Ascending aorta (tissue), 2 donors: ENCODE measurements at regions not wholly inside any gene's neighbourhood (a gene's known extent, or its start where the extent isn't known, plus 50 kb on each side); places are given as distances from the start of the nearest gene placed in this dataset.
"Not testable (repeated sequence)": the region's sequence is repeated elsewhere in the genome, so short reads cannot be mapped to it uniquely, and the experiment has no call there.

Experiments used
- DNase-seq, 2 donors: peaks; one replicate each; pipeline ENCODE4 v3.0.0-alpha.2; 2019; ENCODE audit warnings: low spot score in 2 of 2
- H3K27ac ChIP-seq, 2 donors: fragments of 200-600 bp; sonication (generic); one replicate each; pipeline ENCODE4 v1.5.1; 2016 to 2017; ENCODE audit warnings: mild to moderate bottlenecking in 1 of 2
- H3K27me3 ChIP-seq: fragments of 200-600 bp; sonication (generic); one replicate; pipeline ENCODE4 v1.5.1; 2017
- H3K36me3 ChIP-seq, 2 donors: fragments of 200-600 bp; sonication (generic); one replicate each; pipeline ENCODE4 v1.5.1; 2016
- H3K4me1 ChIP-seq, 2 donors: fragments of 200-600 bp; sonication (generic); one replicate each; pipeline ENCODE4 v1.5.1; 2016 to 2017; ENCODE audit warnings: mild to moderate bottlenecking in 1 of 2
- H3K4me3 ChIP-seq, 2 donors: fragments of 200-600 bp; sonication (generic); one replicate each; pipeline ENCODE4 v1.5.1; 2016 to 2017; ENCODE audit warnings: mild to moderate bottlenecking in 1 of 2
- H3K9me3 ChIP-seq, 2 donors: fragments of 200-600 bp; sonication (generic); one replicate each; pipeline ENCODE4 v1.5.1; 2016
- intact Hi-C: fragments of 100-400 bp; cut with DNase I; formaldehyde crosslinking; loops from one replicate; pipeline ENCODE4 v1.15.1; 2023
- TF ChIP-seq, protein P1 (sequence below), 3 experiments: fragments of 200-600 bp in 2 of 3; fragments of 450-650 bp in 1 of 3; sonication (generic) in 2 of 3; IDR thresholded peaks; one replicate each; pipeline ENCODE4 v1.5.1; 2016 to 2019; ENCODE audit warnings: antibody characterized with exemption in 3 of 3, mild to moderate bottlenecking in 1 of 3, moderate library complexity in 1 of 3

DNA sequence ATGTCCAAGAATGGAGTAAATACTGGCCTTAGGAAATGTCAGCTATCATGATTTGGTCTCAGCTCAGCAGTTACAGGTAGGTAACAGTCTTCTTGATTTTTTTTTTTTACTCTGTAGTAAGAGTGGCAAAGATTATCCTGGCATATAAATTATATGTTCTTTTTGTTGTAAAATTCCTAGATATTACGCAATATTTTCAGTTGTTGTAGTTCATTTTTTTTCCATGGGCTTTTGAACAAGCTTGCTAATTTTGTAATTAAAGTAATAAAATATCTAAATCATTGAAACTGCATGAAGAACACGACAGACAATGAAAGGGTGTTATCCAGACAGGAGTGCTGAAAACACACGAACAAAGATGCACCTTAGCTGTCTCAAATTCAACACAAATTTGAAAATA is 249.4 kb downstream of the PRDM9 start:
- Histone ChIP-seq H3K27me3 (no peaks in the 10 kb centered on the region), H3K9me3 (no peaks in the 10 kb centered on the region), H3K27ac (no peak overlapping the region), H3K4me1 (no peaks in the 10 kb centered on the region), H3K36me3 (no peaks in the 10 kb centered on the region), H3K4me3 (no peak overlapping the region)
- intact Hi-C loops: no loop called here
- TF ChIP-seq, protein P1, sequence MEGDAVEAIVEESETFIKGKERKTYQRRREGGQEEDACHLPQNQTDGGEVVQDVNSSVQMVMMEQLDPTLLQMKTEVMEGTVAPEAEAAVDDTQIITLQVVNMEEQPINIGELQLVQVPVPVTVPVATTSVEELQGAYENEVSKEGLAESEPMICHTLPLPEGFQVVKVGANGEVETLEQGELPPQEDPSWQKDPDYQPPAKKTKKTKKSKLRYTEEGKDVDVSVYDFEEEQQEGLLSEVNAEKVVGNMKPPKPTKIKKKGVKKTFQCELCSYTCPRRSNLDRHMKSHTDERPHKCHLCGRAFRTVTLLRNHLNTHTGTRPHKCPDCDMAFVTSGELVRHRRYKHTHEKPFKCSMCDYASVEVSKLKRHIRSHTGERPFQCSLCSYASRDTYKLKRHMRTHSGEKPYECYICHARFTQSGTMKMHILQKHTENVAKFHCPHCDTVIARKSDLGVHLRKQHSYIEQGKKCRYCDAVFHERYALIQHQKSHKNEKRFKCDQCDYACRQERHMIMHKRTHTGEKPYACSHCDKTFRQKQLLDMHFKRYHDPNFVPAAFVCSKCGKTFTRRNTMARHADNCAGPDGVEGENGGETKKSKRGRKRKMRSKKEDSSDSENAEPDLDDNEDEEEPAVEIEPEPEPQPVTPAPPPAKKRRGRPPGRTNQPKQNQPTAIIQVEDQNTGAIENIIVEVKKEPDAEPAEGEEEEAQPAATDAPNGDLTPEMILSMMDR (IDR thresholded peaks at IDR 0.05): no peak
- DNase-seq: no peak

DNA sequence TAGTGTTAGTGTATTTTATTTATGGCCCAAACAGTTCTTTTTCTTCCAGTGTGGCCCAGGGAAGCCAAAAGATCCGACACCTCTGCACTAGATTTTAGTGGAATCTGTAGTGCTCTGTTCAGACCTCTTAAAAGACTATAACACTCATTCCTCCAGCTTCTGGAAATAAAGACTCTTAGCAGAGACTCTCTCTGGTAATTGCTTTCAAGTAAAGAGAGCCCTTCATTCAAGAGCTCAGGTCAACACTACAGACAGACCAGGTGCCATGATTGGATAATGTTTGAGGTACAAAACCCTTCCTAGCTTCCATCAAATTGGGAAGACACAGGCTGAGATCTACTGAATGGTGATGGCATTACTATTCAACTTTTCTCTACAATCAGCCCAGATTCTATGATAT is 255.8 kb downstream of the PRDM9 start:
- TF ChIP-seq, protein P1 (IDR thresholded peaks at IDR 0.05): no peak
- intact Hi-C loops: no loop called here

DNA sequence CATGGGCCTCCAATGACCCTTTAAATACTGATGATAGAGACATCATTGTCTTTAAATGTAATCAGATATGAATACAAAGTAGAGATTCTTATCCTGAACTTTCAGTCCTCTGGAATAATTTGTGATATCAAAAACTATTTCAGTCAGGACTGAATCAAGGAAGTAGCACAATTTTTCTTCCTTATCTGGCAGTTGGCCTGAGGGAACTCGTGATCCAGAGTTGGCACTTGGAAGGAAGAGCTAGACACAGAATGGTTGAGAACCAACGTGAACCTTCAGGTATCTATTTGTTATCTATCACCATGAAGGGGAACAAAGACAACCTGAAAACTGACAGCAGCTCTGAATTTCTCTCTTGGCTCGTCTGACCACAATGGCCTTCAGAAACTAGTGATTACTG is 269.3 kb downstream of the PRDM9 start:
- Histone ChIP-seq H3K9me3 (no peaks in the 10 kb centered on the region), H3K27ac (no peak overlapping the region), H3K36me3 (no peaks in the 10 kb centered on the region), H3K27me3 (no peaks in the 10 kb centered on the region), H3K4me3 (no peak overlapping the region), H3K4me1 (no peaks in the 10 kb centered on the region)
- intact Hi-C loops: no loop called here
- DNase-seq: no peak
- TF ChIP-seq, protein P1 (IDR thresholded peaks at IDR 0.05): no peak

More for the DNA sequence above, 255.8 kb downstream of the PRDM9 start:
- DNase-seq: no peak
- Histone ChIP-seq H3K27ac (no peak overlapping the region), H3K4me3 (no peak overlapping the region), H3K27me3 (no peaks in the 10 kb centered on the region), H3K36me3 (no peaks in the 10 kb centered on the region), H3K9me3 (no peaks in the 10 kb centered on the region), H3K4me1 (no peaks in the 10 kb centered on the region)

DNA sequence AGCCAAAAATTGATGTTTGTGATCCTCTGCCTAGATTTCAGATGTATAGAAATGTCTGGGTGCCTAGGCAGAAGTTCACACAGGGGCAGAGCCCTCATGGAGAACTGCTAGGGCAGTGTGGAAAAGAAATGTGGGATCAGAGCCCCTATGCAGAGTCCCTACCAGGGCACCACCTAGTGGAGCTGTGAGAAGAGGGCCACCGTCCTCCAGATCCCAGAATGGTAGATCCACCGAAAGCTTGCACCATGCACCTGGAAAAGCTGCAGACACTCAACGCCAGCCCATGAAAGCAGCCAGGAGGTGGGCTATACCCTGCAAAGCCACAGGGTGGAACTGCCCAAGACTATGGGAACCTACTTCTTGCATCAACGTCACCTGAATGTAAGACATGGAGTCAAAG is 292.9 kb downstream of the PRDM9 start:
- H3K27me3 ChIP-seq, intact Hi-C loops, H3K4me3 ChIP-seq, H3K36me3 ChIP-seq, H3K4me1 ChIP-seq, H3K27ac ChIP-seq, H3K9me3 ChIP-seq, DNase-seq: not testable (repeated sequence)

DNA sequence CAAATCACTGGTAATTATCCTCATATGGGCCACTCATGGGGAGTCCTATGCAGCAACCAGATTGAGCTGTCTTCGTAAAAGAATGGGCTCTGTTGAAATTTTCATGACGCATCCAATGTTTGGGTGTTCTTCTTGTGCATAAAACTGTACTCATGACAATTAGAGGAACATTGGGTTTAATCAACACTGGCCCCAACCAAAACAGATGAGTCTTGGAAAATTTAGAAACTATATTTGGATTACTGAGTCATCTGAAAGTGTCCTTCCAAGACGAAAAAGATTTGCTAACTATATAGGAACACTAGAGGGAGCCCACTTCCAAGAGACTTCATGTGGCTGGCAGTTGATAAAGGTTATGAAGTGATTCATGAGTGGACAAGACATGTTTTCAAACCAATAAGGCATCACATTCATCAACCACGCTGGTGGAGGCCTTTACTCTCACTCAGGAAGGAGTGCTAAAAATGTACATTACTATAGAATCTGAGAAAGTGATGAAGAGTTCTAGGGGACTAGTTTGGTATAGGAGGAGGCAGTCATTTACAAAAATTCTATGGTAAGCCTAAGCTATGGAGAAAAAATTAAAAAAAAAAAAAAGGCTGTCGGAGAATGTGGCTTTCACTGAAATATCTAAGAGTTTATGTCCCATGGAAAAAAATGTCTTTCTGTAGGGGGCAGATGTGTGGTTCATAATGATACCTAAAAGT is 313.5 kb downstream of the PRDM9 start:
- H3K9me3 ChIP-seq: no peaks in the 10 kb centered on the region
- DNase-seq: no peak
- no peaks in the 10 kb centered on the region for H3K4me1 ChIP-seq
- no peaks in the 10 kb centered on the region for H3K27me3 ChIP-seq
- H3K36me3 ChIP-seq: no peaks in the 10 kb centered on the region
- H3K4me3 ChIP-seq: no peak overlapping the region
- intact Hi-C loops: no loop called here
- no peak overlapping the region for H3K27ac ChIP-seq
- TF ChIP-seq, protein P1 (IDR thresholded peaks at IDR 0.05): no peak

DNA sequence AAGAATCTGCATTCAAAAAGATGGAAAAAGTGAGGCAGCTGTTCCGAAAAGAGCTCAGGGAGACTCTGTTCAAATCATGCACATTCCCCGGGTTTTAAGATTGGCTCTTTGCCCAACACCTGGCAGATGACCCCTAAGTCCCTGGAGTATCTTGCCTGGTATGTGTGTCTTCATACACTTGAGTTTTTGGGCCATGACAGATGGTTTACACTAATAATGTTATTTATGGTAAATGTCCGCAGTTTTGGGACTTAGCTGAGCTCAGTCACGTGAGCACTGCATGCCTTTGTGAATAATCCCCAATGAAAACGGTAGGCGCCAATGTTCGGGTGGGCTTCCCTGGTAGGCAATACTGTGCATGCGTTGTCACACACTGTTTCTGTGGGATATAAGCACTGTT is 316.1 kb downstream of the PRDM9 start:
- no peaks in the 10 kb centered on the region for H3K27me3 ChIP-seq
- H3K9me3 ChIP-seq: no peaks in the 10 kb centered on the region
- no peak overlapping the region for H3K4me3 ChIP-seq
- H3K4me1 ChIP-seq: no peaks in the 10 kb centered on the region
- H3K27ac ChIP-seq: no peak overlapping the region
- H3K36me3 ChIP-seq: no peaks in the 10 kb centered on the region
- no peak for DNase-seq
- intact Hi-C loops: no loop called here
- TF ChIP-seq, protein P1 (IDR thresholded peaks at IDR 0.05): no peak
